ENCODE measurements at regions not wholly inside any gene's neighbourhood (a gene's known extent, or its start where the extent isn't known, plus 50 kb on each side); places are given as distances from the start of the nearest gene placed in this dataset.

GRCh38 chr4:102440498-102440897 lies 60.7 kb upstream of the NFKB1 start:
- Histone ChIP-seq H3K27ac (peak overlapping the region in 1 of 2 experiments; percentile 77; a peak in 1 of 6 replicates), H3K4me3 (no peak overlapping the region), H3K9me3 (no peaks in the 10 kb centered on the region), H3K4me2 (peak overlapping the region; percentile 71; the same call in 2 of the 3 replicates), H3K4me1 (peaks cover 49% of the 10 kb centered on the region)
- FAIRE-seq (no peak), DNase-seq (ENCODE audit: low read depth in 1 of 2, low spot score in 1 of 2) (no peak), ATAC-seq (no peak)
- ChIA-PET POLR2A (no interaction called here), CTCF (no interaction called here)
- 84% methylated on average over 1 of the region's 1 CpG for WGBS (ENCODE audit: missing lambda C conversion rate)
- TF ChIP-seq EHF (CRISPR knock-in tag; IDR thresholded peaks at IDR 0.05) (no peak), NR3C1 (IDR thresholded peaks at IDR 0.05) (no peak), JUNB (IDR thresholded peaks at IDR 0.05) (no peak), SREBF2 (IDR thresholded peaks at IDR 0.05) (no peak)
- TF ChIP-seq, protein P1, sequence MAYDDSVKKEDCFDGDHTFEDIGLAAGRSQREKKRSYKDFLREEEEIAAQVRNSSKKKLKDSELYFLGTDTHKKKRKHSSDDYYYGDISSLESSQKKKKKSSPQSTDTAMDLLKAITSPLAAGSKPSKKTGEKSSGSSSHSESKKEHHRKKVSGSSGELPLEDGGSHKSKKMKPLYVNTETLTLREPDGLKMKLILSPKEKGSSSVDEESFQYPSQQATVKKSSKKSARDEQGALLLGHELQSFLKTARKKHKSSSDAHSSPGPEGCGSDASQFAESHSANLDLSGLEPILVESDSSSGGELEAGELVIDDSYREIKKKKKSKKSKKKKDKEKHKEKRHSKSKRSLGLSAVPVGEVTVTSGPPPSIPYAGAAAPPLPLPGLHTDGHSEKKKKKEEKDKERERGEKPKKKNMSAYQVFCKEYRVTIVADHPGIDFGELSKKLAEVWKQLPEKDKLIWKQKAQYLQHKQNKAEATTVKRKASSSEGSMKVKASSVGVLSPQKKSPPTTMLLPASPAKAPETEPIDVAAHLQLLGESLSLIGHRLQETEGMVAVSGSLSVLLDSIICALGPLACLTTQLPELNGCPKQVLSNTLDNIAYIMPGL (CRISPR knock-in tag; IDR thresholded peaks at IDR 0.05; ENCODE audit: borderline replicate concordance) = no peak

DNA sequence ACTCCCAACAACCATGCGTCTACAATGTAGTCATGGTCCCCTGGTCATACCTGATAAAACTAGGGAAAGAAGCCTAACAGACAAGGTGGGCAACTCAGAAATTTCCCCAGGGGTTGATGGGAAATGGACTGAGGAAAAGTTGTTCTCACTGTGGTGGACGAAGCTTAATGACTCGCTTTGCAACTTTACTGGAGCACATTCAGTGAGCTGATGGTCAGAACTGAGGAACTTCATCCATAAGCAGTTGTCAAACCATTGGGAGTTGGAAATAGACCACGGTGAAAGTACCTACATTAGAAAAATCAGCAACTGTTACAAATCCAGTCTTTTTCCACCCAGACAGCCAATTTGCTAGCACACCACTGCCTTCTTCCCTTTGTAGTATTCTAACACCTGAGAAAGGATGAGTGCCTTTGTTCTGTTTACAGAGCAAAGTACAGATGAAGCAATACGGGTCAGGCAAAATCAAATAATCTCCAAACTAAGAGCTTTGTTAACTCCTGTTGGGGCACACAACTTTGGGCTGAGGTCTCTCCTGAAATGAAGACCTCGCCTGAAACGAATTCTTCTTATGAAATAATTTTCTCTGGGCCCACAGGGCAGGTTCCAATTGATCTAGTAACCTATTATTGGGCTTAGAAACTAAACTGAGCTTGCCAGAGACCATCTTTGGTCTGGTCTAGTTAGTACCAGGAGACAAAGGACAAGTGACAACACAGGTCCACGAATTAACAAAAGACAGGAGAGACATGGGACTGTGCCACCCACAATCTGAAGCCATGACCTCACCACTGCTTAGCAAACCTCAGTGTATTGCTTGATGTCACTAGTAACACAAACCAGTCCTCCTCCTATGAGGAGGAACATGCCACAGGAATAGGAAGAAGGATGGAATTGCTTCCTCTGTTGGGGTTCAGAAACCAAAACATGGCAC lies 58.9 kb upstream of the NFKB1 start:
- Histone ChIP-seq H3K4me3 (no peak overlapping the region), H3K9me3 (no peaks in the 10 kb centered on the region), H3K4me1 (peaks cover 49% of the 10 kb centered on the region), H3K4me2 (peak overlapping the region; percentile 43), H3K27ac (peak overlapping the region; percentile 57)
- ATAC-seq (no peak), FAIRE-seq (no peak), DNase-seq (ENCODE audit: low read depth in 1 of 2, low spot score in 1 of 2) (no peak)
- 56% methylated on average over 8 of the region's 8 CpGs for WGBS (ENCODE audit: missing lambda C conversion rate)
- POLR2A ChIA-PET = no interaction called here
- peak; percentile 53 to 61; a peak in 3 of 4 replicates for TF ChIP-seq CEBPB (IDR thresholded peaks at IDR 0.05)
- no peak for TF ChIP-seq ATOH8 (CRISPR knock-in tag; IDR thresholded peaks at IDR 0.05; ENCODE audit: low read depth)
- no peak for TF ChIP-seq NPAS2 (CRISPR knock-in tag; IDR thresholded peaks at IDR 0.05; ENCODE audit: borderline replicate concordance)
- TF ChIP-seq ZSCAN20 (CRISPR knock-in tag; IDR thresholded peaks at IDR 0.05) = no peak
- TF ChIP-seq ESRRA (IDR thresholded peaks at IDR 0.05; ENCODE audit: borderline replicate concordance, low read length) = no peak
- CTCF ChIA-PET = no interaction called here

- no peak for ATAC-seq
- Histone ChIP-seq H3K9me3 (no peaks in the 10 kb centered on the region), H3K4me3 (no peak overlapping the region), H3K27ac (no peak overlapping the region), H3K4me1 (peaks cover 33% of the 10 kb centered on the region), H3K4me2 (no peak overlapping the region)
- CTCF ChIA-PET = interaction anchor here (0.9 kb wide), 1 partner anchor 13 kb away, joined by 6 read pairs; no protein-coding TSS in a partner anchor
- WGBS (ENCODE audit: missing lambda C conversion rate) = 59% methylated on average over 4 of the region's 4 CpGs
- FAIRE-seq = no peak
- DNase-seq (ENCODE audit: low read depth in 1 of 2, low spot score in 1 of 2) = no peak
- no peak for TF ChIP-seq HEYL (CRISPR knock-in tag; IDR thresholded peaks at IDR 0.05)
- TF ChIP-seq MYC (IDR thresholded peaks at IDR 0.05; ENCODE audit: borderline replicate concordance, low read length) = no peak
- TF ChIP-seq BCL3 (IDR thresholded peaks at IDR 0.05) = no peak
- TF ChIP-seq HOXB5 (CRISPR knock-in tag; IDR thresholded peaks at IDR 0.05) = no peak
- TF ChIP-seq JUNB (IDR thresholded peaks at IDR 0.05) = no peak
- TF ChIP-seq MAZ (IDR thresholded peaks at IDR 0.05; ENCODE audit: borderline replicate concordance, low read depth, low read length) = no peak
- TF ChIP-seq SREBF2 (IDR thresholded peaks at IDR 0.05) = no peak
- TF ChIP-seq KDM1A (IDR thresholded peaks at IDR 0.05; ENCODE audit: low read depth) = no peak
- no peak for TF ChIP-seq FOSL2 (IDR thresholded peaks at IDR 0.05)
- no peak for TF ChIP-seq FOSL2 (CRISPR knock-in tag; IDR thresholded peaks at IDR 0.05)
- no peak for TF ChIP-seq EHMT2 (IDR thresholded peaks at IDR 0.05; ENCODE audit: low read depth)
- no peak for TF ChIP-seq CEBPB (IDR thresholded peaks at IDR 0.05)
- no peak for TF ChIP-seq HOXB13 (CRISPR knock-in tag; IDR thresholded peaks at IDR 0.05; ENCODE audit: low read depth)
- no peak for TF ChIP-seq NFE2L2 (conservative IDR thresholded peaks at IDR 0.05; ENCODE audit: low read length)
- no peak for TF ChIP-seq ZC3H11A (IDR thresholded peaks at IDR 0.05)
- POLR2A ChIA-PET = no interaction called here
Observed at GRCh38 chr4:102444752-102445151, 56.4 kb upstream of the NFKB1 start.
